K562 (cell line): ENCODE measurements at regions not wholly inside any gene's neighbourhood (a gene's known extent, or its start where the extent isn't known, plus 50 kb on each side); places are given as distances from the start of the nearest gene placed in this dataset.

Source experiments
- ATAC-seq: fragments of 200-7000 bp; cut with Tn5 transposase; 3 replicates; pipeline ENCODE4 v1.9.1; 2020; ENCODE audit warnings: moderate library complexity
- BruUV-seq: library from RNA; stranded (reverse); fragments of 400-500 nt; replicated peaks from 2 replicates; lab custom pipeline; 2021; lab: Mats Ljungman, UMichigan
- CTCF ChIA-PET: fragments of 300-600 bp; formaldehyde crosslinking; extraction: SDS; loops from one replicate; lab custom pipeline; 2021; ENCODE audit warnings: low intra/inter-chr PET ratio; lab: Yijun Ruan, JAX
- POLR2A ChIA-PET: fragments of 300-600, 350-650 bp; sonication (Branson Sonifier 250); formaldehyde crosslinking; extraction: SDS; loops from one replicate; lab custom pipeline; 2021; ENCODE audit warnings: antibody characterized with exemption, inconsistent platforms; lab: Yijun Ruan, JAX
- DNase-seq, 4 experiments: peaks; one replicate each; pipeline versions ENCODE4 v3.0.0 to v3.0.0-alpha.2; 2011 to 2018; ENCODE audit warnings: low spot score in 3 of 4, mixed read lengths in 3 of 4; ENCODE audit errors: extremely low read depth in 1 of 4
- FAIRE-seq: peaks from 2 replicates; lab custom pipeline; 2011; peaks lifted over from hg19 to GRCh38; lab: Jason Lieb, UNC
- H2AFZ ChIP-seq: 2 replicates; pipeline ENCODE4 v1.6.0; 2011; ENCODE audit warnings: low read depth, low read length, control low read depth, inconsistent platforms
- H3K27ac ChIP-seq: fragments of 200-600 bp; 3 replicates; pipeline ENCODE4 v1.8.0; 2011; ENCODE audit warnings: low read depth, mild to moderate bottlenecking, control low read depth, inconsistent platforms, low read length, moderate library complexity, mixed read lengths; ENCODE audit errors: extremely low read depth
- H3K27me3 ChIP-seq, 2 experiments: fragments of 300-600 bp in 1 of 2; 2 replicates in 1 of 2; 3 replicates in 1 of 2; pipeline versions ENCODE4 v1.6.0 to v1.8.0; 2011; ENCODE audit warnings: inconsistent platforms in 2 of 2, low read length in 2 of 2, mild to moderate bottlenecking in 1 of 2, mixed read lengths in 1 of 2, moderate library complexity in 1 of 2; ENCODE audit not compliant: control insufficient read depth in 2 of 2, insufficient read depth in 2 of 2
- H3K36me3 ChIP-seq: fragments of 300-600 bp; 3 replicates; pipeline ENCODE4 v1.8.0; 2011; ENCODE audit warnings: mild to moderate bottlenecking, low read length, inconsistent platforms; ENCODE audit not compliant: control insufficient read depth, insufficient read depth
- H3K4me1 ChIP-seq, 2 experiments: fragments of 200-600 bp in 1 of 2; replicated peaks in 1 of 2; 2 replicates in 1 of 2; 3 replicates in 1 of 2; pipeline versions ENCODE4 v1.5.1 to v1.8.0; 2011; ENCODE audit warnings: inconsistent platforms in 2 of 2, low read length in 2 of 2, mild to moderate bottlenecking in 1 of 2, mixed read lengths in 1 of 2, moderate library complexity in 1 of 2; ENCODE audit not compliant: control insufficient read depth in 2 of 2, insufficient read depth in 2 of 2
- H3K4me2 ChIP-seq: 2 replicates; pipeline ENCODE4 v1.6.1; 2011; ENCODE audit warnings: low read length, control low read depth, inconsistent platforms, mixed read lengths; ENCODE audit not compliant: insufficient read depth
- H3K4me3 ChIP-seq: fragments of 200-600 bp; sonication (generic), shearing (Covaris generic); 2 replicates; pipeline ENCODE4 v1.5.1; 2016; ENCODE audit warnings: control low read depth, inconsistent platforms
- H3K79me2 ChIP-seq: fragments of 200-600 bp; 3 replicates; pipeline ENCODE4 v1.8.0; 2011; ENCODE audit warnings: low read length, inconsistent platforms; ENCODE audit not compliant: control insufficient read depth, insufficient read depth
- H3K9ac ChIP-seq, 2 experiments: 2 replicates each; pipeline versions ENCODE4 v1.6.0 to v1.6.1; 2011; ENCODE audit warnings: low read depth in 2 of 2, low read length in 2 of 2, control low read depth in 1 of 2, inconsistent platforms in 1 of 2, mild to moderate bottlenecking in 1 of 2, mixed read lengths in 1 of 2; ENCODE audit not compliant: insufficient read depth in 1 of 2
- H3K9me1 ChIP-seq: one replicate; pipeline ENCODE4 v1.6.0; 2011; ENCODE audit warnings: inconsistent platforms, mild to moderate bottlenecking, low read length, moderate library complexity; ENCODE audit not compliant: control insufficient read depth, insufficient read depth
- H3K9me3 ChIP-seq: replicated peaks from 2 replicates; pipeline ENCODE4 v1.5.1; 2011; ENCODE audit warnings: low read depth, low read length, inconsistent platforms; ENCODE audit not compliant: control insufficient read depth, insufficient read depth
- H4K20me1 ChIP-seq: replicated peaks from 2 replicates; pipeline ENCODE4 v1.6.1; 2011; ENCODE audit warnings: low read length, inconsistent platforms, mixed read lengths; ENCODE audit not compliant: control insufficient read depth, insufficient read depth
- BHLHE40 ChIP-seq: IDR thresholded peaks from 2 replicates; pipeline ENCODE4 v1.6.1; 2011; ENCODE audit warnings: low read length, improper control_type of control experiment
- GTF2A2 ChIP-seq: IDR thresholded peaks from 2 replicates; pipeline ENCODE4 v1.6.1; 2016; ENCODE audit warnings: mild to moderate bottlenecking, missing genetic modification characterization, missing compliant biosample characterization
- KDM4B ChIP-seq, 2 experiments: fragments of 450-650 bp in 1 of 2; sonication (generic) in 1 of 2; IDR thresholded peaks; 2 replicates each; pipeline ENCODE4 v1.6.1; 2016 to 2017; ENCODE audit warnings: borderline replicate concordance in 2 of 2, antibody characterized with exemption in 1 of 2, low read depth in 1 of 2, mild to moderate bottlenecking in 1 of 2
- MLX ChIP-seq, 2 experiments: fragments of 450-650 bp in 1 of 2; sonication (generic) in 1 of 2; formaldehyde crosslinking; conservative IDR thresholded peaks; 2 replicates each; pipeline versions ENCODE4 v1.4.0 to v1.8.1; 2020 to 2022; ENCODE audit warnings: mild to moderate bottlenecking in 1 of 2, missing genetic modification reagents in 1 of 2
- SETDB1 ChIP-seq: IDR thresholded peaks from one replicate; pipeline ENCODE4 v1.6.1; 2012; ENCODE audit warnings: low read length, control low read depth, inconsistent platforms
- SPI1 ChIP-seq: IDR thresholded peaks from 2 replicates; pipeline ENCODE4 v1.6.1; 2011; ENCODE audit warnings: low read depth, low read length, control low read depth, borderline replicate concordance
- ZNF717 ChIP-seq: fragments of 250-450 bp; sonication (Bioruptor Pico); IDR thresholded peaks from 2 replicates; pipeline ENCODE4 v1.5.0; 2021
- WGBS: fragments of 100-300 bp; shearing (Covaris generic); methylation state at CpG from one replicate; pipeline ENCODE4 v1.1.6; 2016; ENCODE audit warnings: low coverage, mixed read lengths; ENCODE audit not compliant: insufficient coverage; ENCODE audit errors: missing lambda C conversion rate; 5-methylcytosine and 5-hydroxymethylcytosine counted together
- in situ Hi-C: fragments of 300-500 bp; cut with MboI; formaldehyde crosslinking; loops from 4 replicates; pipeline ENCODE4 v1.15.0; 2018; ENCODE audit warnings: inconsistent platforms, mixed read lengths
- intact Hi-C: fragments of 100-400 bp; cut with micrococcal nuclease; formaldehyde crosslinking; loops from 2 replicates; pipeline ENCODE4 v1.14.2; 2022

DNA sequence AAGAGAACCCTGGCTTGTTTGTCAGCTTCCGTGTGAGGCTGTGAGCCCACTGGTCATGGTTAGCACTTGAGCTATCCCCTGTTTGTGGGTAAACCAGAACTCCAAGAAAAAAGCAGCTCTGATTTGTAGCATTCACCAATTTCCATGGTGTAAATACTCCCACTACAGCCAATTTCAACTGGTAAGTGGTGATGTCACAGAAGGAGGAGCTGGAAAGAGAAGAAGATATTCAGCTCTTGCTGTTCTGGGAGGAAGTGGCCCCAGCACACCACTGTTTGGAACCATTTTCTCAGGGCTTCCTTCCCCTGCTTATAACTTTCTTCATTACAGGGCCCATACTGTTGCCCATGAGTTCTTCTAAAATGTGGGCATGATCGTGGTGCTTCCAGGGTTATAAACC is 500.1 kb upstream of the ZMIZ1 start:
- Histone ChIP-seq H3K9ac (no peak overlapping the region), H2AFZ (no peak overlapping the region), H4K20me1 (no peaks in the 10 kb centered on the region), H3K9me3 (no peaks in the 10 kb centered on the region), H3K36me3 (no peaks in the 10 kb centered on the region), H3K9me1 (no peaks in the 10 kb centered on the region), H3K27ac (no peak overlapping the region), H3K4me2 (no peak overlapping the region)
- no peak for ATAC-seq
- 0% methylated on average over 2 of the region's 2 CpGs for WGBS
- BruUV-seq: no TSS peak
- no peak for FAIRE-seq
- no peak for DNase-seq
- intact Hi-C loops: no loop called here
- in situ Hi-C loops: no loop called here
- 0 out of 2 replicates have a peak, but pooled peaks have one; percentile 13 for TF ChIP-seq SPI1
- no peak for TF ChIP-seq BHLHE40
- TF ChIP-seq GTF2A2 (tag): no peak
- no peak for TF ChIP-seq KDM4B (IDR thresholded peaks at IDR 0.05; ENCODE audit: borderline replicate concordance in 2 of 2, low read depth in 1 of 2)
- no peak for TF ChIP-seq ZNF717 (CRISPR knock-in tag)
- TF ChIP-seq SETDB1: no peak
- TF ChIP-seq MLX (CRISPR knock-in tag; conservative IDR thresholded peaks at IDR 0.05): no peak
- TF ChIP-seq, all 486 proteins: peak for 1
- Histone ChIP-seq H3K79me2 (no peaks in the 10 kb centered on the region), H3K4me1 (no peaks in the 10 kb centered on the region), H3K27me3 (peaks cover 6 to 50% of the 10 kb centered on the region in 2 experiments; a peak in 4 of 5 replicates), H3K4me3 (no peak overlapping the region)
- CTCF ChIA-PET: no interaction called here
- POLR2A ChIA-PET: interaction anchor here (0.6 to 1.4 kb wide), 3 partner anchors 12 to 425 kb away, joined by 3 to 4 read pairs (median 3); no protein-coding TSS in a partner anchor
